IMR-90 (cell line): ENCODE measurements at regions not wholly inside any gene's neighbourhood (a gene's known extent, or its start where the extent isn't known, plus 50 kb on each side); places are given as distances from the start of the nearest gene placed in this dataset.

Experiments
- ATAC-seq: fragments of 200-7000 bp; cut with Tn5 transposase; 2 replicates; pipeline ENCODE4 v1.9.1; 2020; ENCODE audit warnings: low read depth, mild to moderate bottlenecking, moderate library complexity
- BruUV-seq: library from RNA; stranded (reverse); fragments of 400-500 nt; replicated peaks from 2 replicates; lab custom pipeline; 2021; lab: Mats Ljungman, UMichigan
- CTCF ChIA-PET: fragments of 300-600 bp; formaldehyde crosslinking; extraction: SDS; loops from one replicate; lab custom pipeline; 2021; ENCODE audit warnings: antibody characterized with exemption; lab: Yijun Ruan, JAX
- POLR2A ChIA-PET: fragments of 300-600 bp; sonication (Branson Sonifier 250); formaldehyde crosslinking; loops from one replicate; lab custom pipeline; 2022; ENCODE audit warnings: antibody characterized with exemption; ENCODE audit not compliant: unreplicated experiment; lab: Charles Lee
- DNase-seq: peaks from one replicate; pipeline ENCODE4 v3.0.0; 2013
- H2AFZ ChIP-seq: replicated peaks from 2 replicates; pipeline ENCODE3; 2013; ENCODE audit warnings: low read length, mild to moderate bottlenecking; ENCODE audit not compliant: poor library complexity
- H2AK5ac ChIP-seq: 2 replicates; pipeline ENCODE4 v1.6.1; 2013; ENCODE audit warnings: low read depth, low read length, inconsistent platforms
- H2AK9ac ChIP-seq: replicated peaks from 2 replicates; pipeline ENCODE3; 2013; ENCODE audit warnings: mild to moderate bottlenecking, low read depth, low read length, moderate library complexity; ENCODE audit not compliant: poor library complexity
- H2BK120ac ChIP-seq: 2 replicates; pipeline ENCODE4 v1.6.1; 2013; ENCODE audit warnings: low read depth, low read length, inconsistent platforms
- H2BK15ac ChIP-seq: 3 replicates; pipeline ENCODE4 v1.6.1; 2013; ENCODE audit warnings: low read depth, low read length, inconsistent platforms
- H2BK20ac ChIP-seq: 2 replicates; pipeline ENCODE4 v1.6.1; 2013; ENCODE audit warnings: low read depth, mild to moderate bottlenecking, inconsistent platforms, low read length, moderate library complexity
- H2BK5ac ChIP-seq: 2 replicates; pipeline ENCODE4 v1.6.1; 2013; ENCODE audit warnings: mild to moderate bottlenecking, low read depth, low read length, inconsistent platforms; ENCODE audit not compliant: poor library complexity, severe bottlenecking
- H3K14ac ChIP-seq: replicated peaks from 2 replicates; pipeline ENCODE4 v1.6.1; 2013; ENCODE audit warnings: low read depth, low read length, inconsistent platforms
- H3K18ac ChIP-seq: 2 replicates; pipeline ENCODE4 v1.6.1; 2013; ENCODE audit warnings: low read depth, low read length, control low read depth
- H3K23ac ChIP-seq: 2 replicates; pipeline ENCODE4 v1.6.1; 2013; ENCODE audit warnings: low read depth, low read length, inconsistent platforms
- H3K27ac ChIP-seq: 2 replicates; pipeline ENCODE4 v1.5.1; 2013; ENCODE audit warnings: mild to moderate bottlenecking, control low read depth, low read length; ENCODE audit not compliant: insufficient read depth
- H3K27me3 ChIP-seq: 2 replicates; pipeline ENCODE4 v1.6.1; 2013; ENCODE audit warnings: low read length; ENCODE audit not compliant: control insufficient read depth, insufficient read depth
- H3K36me3 ChIP-seq: 2 replicates; pipeline ENCODE4 v1.6.1; 2013; ENCODE audit warnings: low read length, mixed read lengths; ENCODE audit not compliant: control insufficient read depth, insufficient read depth
- H3K4ac ChIP-seq: 2 replicates; pipeline ENCODE4 v1.6.1; 2013; ENCODE audit warnings: low read depth, low read length, inconsistent platforms
- H3K4me1 ChIP-seq: 2 replicates; pipeline ENCODE4 v1.6.1; 2013; ENCODE audit warnings: low read length, mixed read lengths; ENCODE audit not compliant: control insufficient read depth, insufficient read depth
- H3K4me2 ChIP-seq: 2 replicates; pipeline ENCODE4 v1.6.1; 2013; ENCODE audit warnings: low read depth, mild to moderate bottlenecking, control low read depth, low read length, moderate library complexity
- H3K4me3 ChIP-seq: 2 replicates; pipeline ENCODE4 v1.5.1; 2013; ENCODE audit warnings: low read depth, mild to moderate bottlenecking, control low read depth, low read length, moderate library complexity; ENCODE audit not compliant: insufficient read depth
- H3K56ac ChIP-seq: 2 replicates; pipeline ENCODE4 v1.6.1; 2013; ENCODE audit warnings: low read length, inconsistent platforms; ENCODE audit not compliant: insufficient read depth; ENCODE audit errors: extremely low read depth
- H3K79me1 ChIP-seq, 2 experiments: 2 replicates each; pipeline ENCODE4 v1.6.1; 2013; ENCODE audit warnings: low read length in 2 of 2, inconsistent platforms in 1 of 2, low read depth in 1 of 2
- H3K9ac ChIP-seq: 2 replicates; pipeline ENCODE4 v1.6.1; 2013; ENCODE audit warnings: low read depth, low read length, control low read depth
- H3K9me1 ChIP-seq: 2 replicates; pipeline ENCODE4 v1.6.1; 2013; ENCODE audit warnings: low read length, inconsistent platforms; ENCODE audit not compliant: insufficient read depth
- H3K9me3 ChIP-seq: 2 replicates; pipeline ENCODE4 v1.6.1; 2013; ENCODE audit warnings: low read length; ENCODE audit not compliant: control insufficient read depth, insufficient read depth
- H4K20me1 ChIP-seq: 2 replicates; pipeline ENCODE4 v1.6.1; 2013; ENCODE audit warnings: low read length, inconsistent platforms; ENCODE audit not compliant: insufficient read depth
- H4K5ac ChIP-seq: 2 replicates; pipeline ENCODE4 v1.6.1; 2013; ENCODE audit warnings: mild to moderate bottlenecking, low read depth, low read length, control low read depth
- H4K8ac ChIP-seq, 2 experiments: 2 replicates each; pipeline ENCODE4 v1.6.1; 2013; ENCODE audit warnings: low read depth in 2 of 2, low read length in 2 of 2, control low read depth in 1 of 2, inconsistent platforms in 1 of 2
- H4K91ac ChIP-seq: 2 replicates; pipeline ENCODE4 v1.6.1; 2013; ENCODE audit warnings: low read depth, low read length, inconsistent platforms; ENCODE audit not compliant: insufficient read depth
- CHD1 ChIP-seq: IDR thresholded peaks from 2 replicates; pipeline ENCODE4 v1.6.1; 2012; ENCODE audit warnings: low read depth, low read length, improper control_type of control experiment
- FOS ChIP-seq: fragments of 150-350 bp; IDR thresholded peaks from 2 replicates; pipeline ENCODE4 v1.6.1; 2016; ENCODE audit warnings: low read depth, low read length
- RCOR1 ChIP-seq: IDR thresholded peaks from 2 replicates; pipeline ENCODE4 v1.6.1; 2012; ENCODE audit warnings: mild to moderate bottlenecking, low read length, improper control_type of control experiment; ENCODE audit not compliant: insufficient replicate concordance
- SMC3 ChIP-seq: fragments of 150-350 bp; IDR thresholded peaks from 2 replicates; pipeline ENCODE4 v1.6.1; 2016; ENCODE audit warnings: low read depth, mild to moderate bottlenecking, antibody characterized with exemption, low read length, moderate library complexity
- WGBS, 2 experiments: methylation state at CpG; one replicate each; pipeline versions ENCODE4 v1.1.5 to v1.1.7; 2013; ENCODE audit warnings: missing lambda C conversion rate in 2 of 2; ENCODE audit not compliant: insufficient read length in 1 of 2; ENCODE audit errors: extremely low coverage in 2 of 2; 5-methylcytosine and 5-hydroxymethylcytosine counted together
- dilution Hi-C: fragments of 300-500 bp; cut with HindIII; formaldehyde crosslinking; loops from one replicate; pipeline ENCODE4 v1.14.3; 2018; ENCODE audit warnings: low sequenced_read_pairs; ENCODE audit not compliant: unreplicated experiment
- in situ Hi-C: fragments of 300-500 bp; cut with MboI; formaldehyde crosslinking; loops from 3 replicates; pipeline ENCODE4 v1.14.3; 2019; ENCODE audit warnings: low sequenced_read_pairs, inconsistent platforms, mixed read lengths
- intact Hi-C: fragments of 100-400 bp; cut with micrococcal nuclease; formaldehyde crosslinking; loops from 2 replicates; pipeline ENCODE4 v1.10.0; 2022
- TF ChIP-seq, protein P1 (sequence below): fragments of 150-350 bp; IDR thresholded peaks from 2 replicates; pipeline ENCODE4 v1.6.1; 2017; ENCODE audit warnings: mild to moderate bottlenecking, antibody characterized with exemption, low read length, low read depth

DNA sequence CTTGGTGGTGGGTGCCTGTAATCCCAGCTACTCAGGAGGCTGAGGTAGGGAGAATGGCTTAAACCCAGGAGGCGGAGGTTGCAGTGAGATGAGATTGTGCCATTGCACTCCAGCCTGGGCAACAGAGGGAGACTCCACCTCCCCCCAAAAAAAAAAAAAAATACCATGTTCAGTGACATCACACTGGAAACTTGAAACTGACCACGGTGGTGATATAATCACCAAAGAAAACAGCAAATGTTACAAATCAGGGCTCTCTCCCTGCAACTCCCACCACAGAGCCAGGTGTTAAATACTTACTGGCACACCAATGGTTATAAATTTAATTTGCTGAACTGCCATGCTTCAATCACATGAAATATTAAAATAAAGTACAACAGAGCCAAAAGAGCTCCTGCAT lies 81.4 kb downstream of the ZNF608 start:
- Histone ChIP-seq H2BK20ac (no peak overlapping the region), H2BK15ac (no peak overlapping the region), H2AK9ac (no peak overlapping the region), H4K91ac (no peak overlapping the region), H3K4me2 (no peak overlapping the region), H3K9me3 (no peaks in the 10 kb centered on the region), H3K18ac (no peak overlapping the region), H4K20me1 (peaks cover 4% of the 10 kb centered on the region; the same call in 1 of the 2 replicates), H3K56ac (no peak overlapping the region), H3K9me1 (peaks cover 21% of the 10 kb centered on the region), H3K4me3 (no peak overlapping the region), H3K79me1 (peaks cover 36 to 60% of the 10 kb centered on the region in 2 experiments), H3K14ac (no peak overlapping the region), H4K8ac (no peak overlapping the region), H2AK5ac (no peak overlapping the region), H3K27ac (no peak overlapping the region), H4K5ac (no peak overlapping the region), H2BK5ac (no peak overlapping the region), H3K4me1 (peaks cover 26% of the 10 kb centered on the region), H3K27me3 (no peaks in the 10 kb centered on the region), H2AFZ (no peak overlapping the region), H3K4ac (no peak overlapping the region), H3K36me3 (no peaks in the 10 kb centered on the region), H3K23ac (no peak overlapping the region), H3K9ac (no peak overlapping the region), H2BK120ac (no peak overlapping the region)
- WGBS, 2 experiments: 83% methylated on average over 1 of the region's 2 CpGs; no CpG with 5 or more reads in 1 of the 2 experiments
- POLR2A ChIA-PET: no interaction called here
- CTCF ChIA-PET: no interaction called here
- in situ Hi-C loops: no loop called here
- BruUV-seq: no TSS peak
- dilution Hi-C loops: no loop called here
- intact Hi-C loops: no loop called here
- no peak for TF ChIP-seq SMC3
- TF ChIP-seq RCOR1: no peak
- TF ChIP-seq, protein P1, sequence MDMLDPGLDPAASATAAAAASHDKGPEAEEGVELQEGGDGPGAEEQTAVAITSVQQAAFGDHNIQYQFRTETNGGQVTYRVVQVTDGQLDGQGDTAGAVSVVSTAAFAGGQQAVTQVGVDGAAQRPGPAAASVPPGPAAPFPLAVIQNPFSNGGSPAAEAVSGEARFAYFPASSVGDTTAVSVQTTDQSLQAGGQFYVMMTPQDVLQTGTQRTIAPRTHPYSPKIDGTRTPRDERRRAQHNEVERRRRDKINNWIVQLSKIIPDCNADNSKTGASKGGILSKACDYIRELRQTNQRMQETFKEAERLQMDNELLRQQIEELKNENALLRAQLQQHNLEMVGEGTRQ: no peak
- TF ChIP-seq FOS: no peak
- no peak for TF ChIP-seq CHD1
- ATAC-seq (no peak), DNase-seq (no peak)
